ENCODE measurements at regions not wholly inside any gene's neighbourhood (a gene's known extent, or its start where the extent isn't known, plus 50 kb on each side); places are given as distances from the start of the nearest gene placed in this dataset.

- no TSS peak for BruUV-seq (replicated peaks)
- DNase-seq (ENCODE audit: low spot score), result peak; percentile 3
- CTCF ChIA-PET, result interaction anchor here (0.7 kb wide), 1 partner anchor 97 kb away, joined by 3 read pairs; no protein-coding TSS in a partner anchor
- intact Hi-C loops (cut with micrococcal nuclease; ENCODE audit: unreplicated experiment), result no loop called here
- POLR2A ChIA-PET (ENCODE audit: low non-redundant PET), result no interaction called here
- H3K27ac ChIP-seq (ENCODE audit: low read depth, low read length, poor library complexity, severe bottlenecking), result no peak overlapping the region
- H3K36me3 ChIP-seq (ENCODE audit: insufficient read depth, low read length, poor library complexity, severe bottlenecking), result no peaks in the 10 kb centered on the region
- no peak overlapping the region for H3K4me3 ChIP-seq (ENCODE audit: low read depth, low read length, poor library complexity, severe bottlenecking)
- H3K4me1 ChIP-seq (ENCODE audit: insufficient read depth, low read length, poor library complexity, severe bottlenecking), result no peaks in the 10 kb centered on the region
- H3K9me3 ChIP-seq (ENCODE audit: low read depth, low read length, poor library complexity, severe bottlenecking), result no peaks in the 10 kb centered on the region
- TF ChIP-seq CTCF (conservative IDR thresholded peaks at IDR 0.05; ENCODE audit: low read depth, low read length), result no peak
- TF ChIP-seq EZH2 (IDR thresholded peaks at IDR 0.05; ENCODE audit: borderline replicate concordance, low read depth, low read length, poor library complexity, severe bottlenecking), result no peak
- H3K27me3 ChIP-seq (replicated peaks; ENCODE audit: insufficient read depth, low read depth, low read length, poor library complexity), result no peaks in the 10 kb centered on the region
Measured at GRCh38 chr6:66226109-66226508, 519.1 kb upstream of the EYS start.

GRCh38 chr6:66210964-66211363 is 503.9 kb upstream of the EYS start:
- intact Hi-C loops (cut with micrococcal nuclease; ENCODE audit: unreplicated experiment), result no loop called here
- Histone ChIP-seq H3K27ac (ENCODE audit: low read depth, low read length, poor library complexity, severe bottlenecking) (no peak overlapping the region), H3K36me3 (ENCODE audit: insufficient read depth, low read length, poor library complexity, severe bottlenecking) (no peaks in the 10 kb centered on the region), H3K4me1 (ENCODE audit: insufficient read depth, low read length, poor library complexity, severe bottlenecking) (no peaks in the 10 kb centered on the region), H3K4me3 (ENCODE audit: low read depth, low read length, poor library complexity, severe bottlenecking) (no peak overlapping the region), H3K9me3 (ENCODE audit: low read depth, low read length, poor library complexity, severe bottlenecking) (peaks cover 27% of the 10 kb centered on the region), H3K27me3 (replicated peaks; ENCODE audit: insufficient read depth, low read depth, low read length, poor library complexity) (no peaks in the 10 kb centered on the region)
- no peak for DNase-seq (ENCODE audit: low spot score)
- BruUV-seq (replicated peaks), result no TSS peak
- POLR2A ChIA-PET (ENCODE audit: low non-redundant PET), result no interaction called here
- CTCF ChIA-PET, result no interaction called here
- no peak for TF ChIP-seq CTCF (conservative IDR thresholded peaks at IDR 0.05; ENCODE audit: low read depth, low read length)
- TF ChIP-seq EZH2 (IDR thresholded peaks at IDR 0.05; ENCODE audit: borderline replicate concordance, low read depth, low read length, poor library complexity, severe bottlenecking), result no peak

- BruUV-seq (replicated peaks), result no TSS peak
- no peak overlapping the region for H3K4me3 ChIP-seq (ENCODE audit: low read depth, low read length, poor library complexity, severe bottlenecking)
- no peaks in the 10 kb centered on the region for H3K9me3 ChIP-seq (ENCODE audit: low read depth, low read length, poor library complexity, severe bottlenecking)
- H3K27me3 ChIP-seq (replicated peaks; ENCODE audit: insufficient read depth, low read depth, low read length, poor library complexity), result no peaks in the 10 kb centered on the region
- DNase-seq (ENCODE audit: low spot score), result no peak
- intact Hi-C loops (cut with micrococcal nuclease; ENCODE audit: unreplicated experiment), result no loop called here
- H3K36me3 ChIP-seq (ENCODE audit: insufficient read depth, low read length, poor library complexity, severe bottlenecking), result no peaks in the 10 kb centered on the region
- CTCF ChIA-PET, result no interaction called here
- no peak overlapping the region for H3K27ac ChIP-seq (ENCODE audit: low read depth, low read length, poor library complexity, severe bottlenecking)
- H3K4me1 ChIP-seq (ENCODE audit: insufficient read depth, low read length, poor library complexity, severe bottlenecking), result no peaks in the 10 kb centered on the region
- POLR2A ChIA-PET (ENCODE audit: low non-redundant PET), result no interaction called here
- TF ChIP-seq EZH2 (IDR thresholded peaks at IDR 0.05; ENCODE audit: borderline replicate concordance, low read depth, low read length, poor library complexity, severe bottlenecking), result no peak
- no peak for TF ChIP-seq CTCF (conservative IDR thresholded peaks at IDR 0.05; ENCODE audit: low read depth, low read length)
Measured at GRCh38 chr6:66200390-66200789, 493.4 kb upstream of the EYS start.

Measured in A673 (cell line).